ENCODE measurements at regions not wholly inside any gene's neighbourhood (a gene's known extent, or its start where the extent isn't known, plus 50 kb on each side); places are given as distances from the start of the nearest gene placed in this dataset.

GRCh38 chr5:56369361-56369811 lies 136.3 kb upstream of the ANKRD55 start:
- Histone ChIP-seq H3K4me1 (replicated peaks) (no peaks in the 10 kb centered on the region), H3K4me3 (no peak overlapping the region), H3K36me3 (no peaks in the 10 kb centered on the region), H3K9me3 (no peaks in the 10 kb centered on the region), H3K27ac (no peak overlapping the region), H3K27me3 (replicated peaks; ENCODE audit: insufficient read depth) (no peaks in the 10 kb centered on the region)
- intact Hi-C loops (cut with DNase I): no loop called here
- TF ChIP-seq POLR2A (IDR thresholded peaks at IDR 0.05) (no peak), CTCF (IDR thresholded peaks at IDR 0.05) (no peak), POLR2AphosphoS5 (IDR thresholded peaks at IDR 0.05) (no peak)
- DNase-seq (ENCODE audit: low spot score): no peak
- WGBS: 93% methylated on average over 3 of the region's 3 CpGs

GRCh38 chr5:56367748-56368147 lies 134.6 kb upstream of the ANKRD55 start:
- Histone ChIP-seq H3K4me1 (replicated peaks) (no peaks in the 10 kb centered on the region), H3K36me3 (no peaks in the 10 kb centered on the region), H3K9me3 (no peaks in the 10 kb centered on the region), H3K4me3 (no peak overlapping the region), H3K27me3 (replicated peaks; ENCODE audit: insufficient read depth) (no peaks in the 10 kb centered on the region), H3K27ac (no peak overlapping the region)
- no peak for DNase-seq (ENCODE audit: low spot score)
- intact Hi-C loops (cut with DNase I): no loop called here
- TF ChIP-seq CTCF (IDR thresholded peaks at IDR 0.05): no peak
- no peak for TF ChIP-seq POLR2AphosphoS5 (IDR thresholded peaks at IDR 0.05)
- no peak for TF ChIP-seq POLR2A (IDR thresholded peaks at IDR 0.05)
- WGBS: 95% methylated on average over 2 of the region's 2 CpGs

- no peaks in the 10 kb centered on the region for H3K4me1 ChIP-seq (replicated peaks)
- WGBS: 100% methylated on average over 1 of the region's 1 CpG
- H3K9me3 ChIP-seq: no peaks in the 10 kb centered on the region
- H3K27me3 ChIP-seq (replicated peaks; ENCODE audit: insufficient read depth): no peaks in the 10 kb centered on the region
- no peak overlapping the region for H3K4me3 ChIP-seq
- intact Hi-C loops (cut with DNase I): no loop called here
- no peak for TF ChIP-seq CTCF (IDR thresholded peaks at IDR 0.05)
- TF ChIP-seq POLR2A (IDR thresholded peaks at IDR 0.05): no peak
- TF ChIP-seq POLR2AphosphoS5 (IDR thresholded peaks at IDR 0.05): no peak
- H3K36me3 ChIP-seq: no peaks in the 10 kb centered on the region
- no peak overlapping the region for H3K27ac ChIP-seq
- DNase-seq (ENCODE audit: low spot score): no peak
These were observed 133.9 kb upstream of the ANKRD55 start for GRCh38 chr5:56366986-56367385.

GRCh38 chr5:56361398-56361797 lies 128.3 kb upstream of the ANKRD55 start:
- Histone ChIP-seq H3K27ac (no peak overlapping the region), H3K36me3 (no peaks in the 10 kb centered on the region), H3K4me1 (replicated peaks) (peaks cover under 1% of the 10 kb centered on the region), H3K4me3 (no peak overlapping the region), H3K27me3 (replicated peaks; ENCODE audit: insufficient read depth) (no peaks in the 10 kb centered on the region), H3K9me3 (no peaks in the 10 kb centered on the region)
- no peak for DNase-seq (ENCODE audit: low spot score)
- intact Hi-C loops (cut with DNase I): no loop called here
- WGBS: 94% methylated on average over 2 of the region's 2 CpGs
- TF ChIP-seq POLR2AphosphoS5 (IDR thresholded peaks at IDR 0.05) (no peak), CTCF (IDR thresholded peaks at IDR 0.05) (no peak), POLR2A (IDR thresholded peaks at IDR 0.05) (no peak)

GRCh38 chr5:56360816-56361215 lies 127.7 kb upstream of the ANKRD55 start:
- 84% methylated on average over 6 of the region's 6 CpGs for WGBS
- H3K4me1 ChIP-seq (replicated peaks): peaks cover 3% of the 10 kb centered on the region
- no peaks in the 10 kb centered on the region for H3K9me3 ChIP-seq
- intact Hi-C loops (cut with DNase I): no loop called here
- H3K27ac ChIP-seq: no peak overlapping the region
- no peak overlapping the region for H3K4me3 ChIP-seq
- no peaks in the 10 kb centered on the region for H3K36me3 ChIP-seq
- no peak for DNase-seq (ENCODE audit: low spot score)
- TF ChIP-seq POLR2A (IDR thresholded peaks at IDR 0.05) (no peak), POLR2AphosphoS5 (IDR thresholded peaks at IDR 0.05) (no peak), CTCF (IDR thresholded peaks at IDR 0.05) (no peak)
- no peaks in the 10 kb centered on the region for H3K27me3 ChIP-seq (replicated peaks; ENCODE audit: insufficient read depth)

All from prostate gland (tissue), 2 donors.